ENCODE measurements at regions not wholly inside any gene's neighbourhood (a gene's known extent, or its start where the extent isn't known, plus 50 kb on each side); places are given as distances from the start of the nearest gene placed in this dataset.

DNA sequence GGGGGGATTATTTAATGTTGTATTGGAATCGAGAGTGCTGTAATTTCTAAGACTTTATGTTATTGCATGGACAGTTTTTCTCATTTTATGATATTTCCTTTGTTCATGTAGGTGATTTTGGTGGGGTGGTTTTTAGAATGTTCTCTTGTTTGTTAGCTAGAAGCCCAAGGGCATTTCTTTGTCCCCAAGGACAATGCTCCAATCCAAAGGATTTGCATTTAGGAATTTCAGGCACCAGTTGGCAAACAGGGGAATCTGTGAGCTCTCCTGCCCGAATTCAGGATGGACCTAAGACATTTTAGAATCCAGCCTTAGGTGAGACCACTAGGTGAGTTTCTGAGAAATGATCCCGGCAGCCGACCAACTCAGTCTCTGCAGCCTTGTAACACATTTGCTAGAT is 324.9 kb downstream of the KCNRG start:
- no peak for TF ChIP-seq CTCF (IDR thresholded peaks at IDR 0.05)
- TF ChIP-seq POLR2A (IDR thresholded peaks at IDR 0.05): no peak
- no peak for TF ChIP-seq POLR2AphosphoS5 (IDR thresholded peaks at IDR 0.05)
